ENCODE measurements at regions not wholly inside any gene's neighbourhood (a gene's known extent, or its start where the extent isn't known, plus 50 kb on each side); places are given as distances from the start of the nearest gene placed in this dataset.

DNA sequence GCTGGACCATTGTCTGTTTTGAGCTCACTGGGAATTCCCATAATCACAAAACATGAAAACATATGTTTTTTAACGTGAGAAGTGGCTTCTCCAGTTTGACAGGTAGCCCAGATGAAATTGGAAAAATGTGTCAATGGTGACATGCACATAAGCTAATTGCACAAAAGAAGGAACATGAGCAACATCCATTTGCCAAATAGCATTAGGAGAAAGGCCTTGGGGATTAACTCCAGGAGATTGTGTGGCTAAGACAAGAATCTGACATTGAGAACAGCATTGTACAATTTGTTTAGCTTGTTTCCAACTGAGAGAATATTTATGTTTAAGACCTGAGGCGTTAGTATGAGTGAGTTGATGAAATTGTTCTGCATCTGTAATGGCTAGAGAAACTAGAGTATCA, 147.0 kb upstream of the API5 start:
- TF ChIP-seq, protein P1, sequence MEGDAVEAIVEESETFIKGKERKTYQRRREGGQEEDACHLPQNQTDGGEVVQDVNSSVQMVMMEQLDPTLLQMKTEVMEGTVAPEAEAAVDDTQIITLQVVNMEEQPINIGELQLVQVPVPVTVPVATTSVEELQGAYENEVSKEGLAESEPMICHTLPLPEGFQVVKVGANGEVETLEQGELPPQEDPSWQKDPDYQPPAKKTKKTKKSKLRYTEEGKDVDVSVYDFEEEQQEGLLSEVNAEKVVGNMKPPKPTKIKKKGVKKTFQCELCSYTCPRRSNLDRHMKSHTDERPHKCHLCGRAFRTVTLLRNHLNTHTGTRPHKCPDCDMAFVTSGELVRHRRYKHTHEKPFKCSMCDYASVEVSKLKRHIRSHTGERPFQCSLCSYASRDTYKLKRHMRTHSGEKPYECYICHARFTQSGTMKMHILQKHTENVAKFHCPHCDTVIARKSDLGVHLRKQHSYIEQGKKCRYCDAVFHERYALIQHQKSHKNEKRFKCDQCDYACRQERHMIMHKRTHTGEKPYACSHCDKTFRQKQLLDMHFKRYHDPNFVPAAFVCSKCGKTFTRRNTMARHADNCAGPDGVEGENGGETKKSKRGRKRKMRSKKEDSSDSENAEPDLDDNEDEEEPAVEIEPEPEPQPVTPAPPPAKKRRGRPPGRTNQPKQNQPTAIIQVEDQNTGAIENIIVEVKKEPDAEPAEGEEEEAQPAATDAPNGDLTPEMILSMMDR (IDR thresholded peaks at IDR 0.05; ENCODE audit: insufficient read depth, low read depth, low read length) = no peak
- TF ChIP-seq EZH2 (IDR thresholded peaks at IDR 0.05; ENCODE audit: insufficient read depth, low read length) = no peak
